SH-SY5Y (cell line): ENCODE measurements at regions not wholly inside any gene's neighbourhood (a gene's known extent, or its start where the extent isn't known, plus 50 kb on each side); places are given as distances from the start of the nearest gene placed in this dataset.

Experiments
- GATA2 ChIP-seq: IDR thresholded peaks from 2 replicates; pipeline ENCODE4 v1.6.1; 2011; ENCODE audit warnings: mild to moderate bottlenecking, low read depth, low read length
- GATA3 ChIP-seq: IDR thresholded peaks from 2 replicates; pipeline ENCODE4 v1.6.1; 2011; ENCODE audit warnings: low read depth, mild to moderate bottlenecking, low read length, moderate library complexity

GRCh38 chr12:112615196-112615595 lies 176.4 kb upstream of the RPH3A start:
- TF ChIP-seq GATA2 (no peak), GATA3 (no peak)
